HL-60/S4 treated with phorbol 12-myristate 13-acetate at 8.2 ng/mL for 4 days and 3 days (cell line): ENCODE measurements at regions not wholly inside any gene's neighbourhood (a gene's known extent, or its start where the extent isn't known, plus 50 kb on each side); places are given as distances from the start of the nearest gene placed in this dataset.

Source experiments
- in situ Hi-C: fragments of 300-500 bp; cut with MboI; formaldehyde crosslinking; loops from 2 replicates; pipeline ENCODE4 v1.15.0; 2022; ENCODE audit warnings: low sequenced_read_pairs

DNA sequence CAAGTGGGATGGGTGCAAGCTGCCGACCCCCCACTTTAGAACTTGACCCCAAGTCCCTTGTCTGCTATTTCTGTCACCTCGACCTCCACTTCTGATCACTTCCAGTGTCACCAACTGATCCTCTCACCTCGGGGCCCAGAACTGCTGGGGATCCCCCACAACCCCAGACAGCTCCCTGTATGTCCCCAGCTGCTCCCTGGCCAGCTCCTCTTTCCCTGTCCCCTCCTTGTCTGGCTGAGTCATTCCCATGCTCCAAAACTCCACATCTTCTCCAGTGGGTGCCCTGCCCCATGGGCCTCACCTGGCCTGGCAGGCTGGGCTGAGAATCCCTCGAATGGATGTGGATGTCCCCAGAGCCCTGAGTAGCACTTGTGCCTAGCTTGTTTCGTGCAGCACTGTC, 154.3 kb upstream of the PCBD1 start:
- in situ Hi-C loops: no loop called here

DNA sequence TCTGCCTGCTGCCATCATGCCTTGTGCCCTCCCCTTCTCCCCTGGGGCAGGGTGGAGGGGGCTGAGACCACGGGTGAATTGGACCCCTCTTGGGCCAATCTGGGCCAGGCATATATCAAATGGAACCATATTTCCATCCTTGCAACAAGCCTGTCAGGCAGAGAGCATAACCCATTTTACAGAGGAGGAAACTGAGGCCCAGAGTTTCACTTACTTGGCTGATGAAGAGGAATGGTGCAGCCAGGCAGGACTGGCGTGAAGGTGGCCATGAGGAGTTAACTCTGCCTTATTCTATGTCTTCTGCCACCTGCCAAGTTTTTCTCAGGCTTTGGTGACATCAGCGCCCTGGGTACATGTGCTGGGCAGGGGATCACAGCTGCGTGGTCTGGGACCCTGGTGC, 155.5 kb upstream of the PCBD1 start:
- in situ Hi-C loops: no loop called here

DNA sequence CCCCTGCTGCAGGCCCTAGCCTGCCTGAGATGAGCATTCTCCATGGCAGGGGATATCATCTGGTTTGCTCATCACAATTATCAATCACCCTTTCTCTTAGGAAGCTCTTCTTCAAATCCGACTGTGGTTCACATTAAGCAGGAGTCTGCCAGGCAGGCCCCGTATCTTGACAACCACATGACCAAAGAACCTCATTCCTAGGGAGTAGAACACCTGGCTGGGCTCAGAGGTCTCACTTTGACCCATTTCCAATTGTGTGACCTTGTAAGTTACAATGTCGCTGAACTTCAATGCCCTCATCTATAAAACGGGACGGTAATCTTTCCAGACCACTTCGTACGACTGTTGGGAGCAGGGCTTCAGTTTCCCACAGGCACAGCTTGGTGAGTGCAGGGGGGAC, 156.4 kb upstream of the PCBD1 start:
- in situ Hi-C loops: no loop called here

DNA sequence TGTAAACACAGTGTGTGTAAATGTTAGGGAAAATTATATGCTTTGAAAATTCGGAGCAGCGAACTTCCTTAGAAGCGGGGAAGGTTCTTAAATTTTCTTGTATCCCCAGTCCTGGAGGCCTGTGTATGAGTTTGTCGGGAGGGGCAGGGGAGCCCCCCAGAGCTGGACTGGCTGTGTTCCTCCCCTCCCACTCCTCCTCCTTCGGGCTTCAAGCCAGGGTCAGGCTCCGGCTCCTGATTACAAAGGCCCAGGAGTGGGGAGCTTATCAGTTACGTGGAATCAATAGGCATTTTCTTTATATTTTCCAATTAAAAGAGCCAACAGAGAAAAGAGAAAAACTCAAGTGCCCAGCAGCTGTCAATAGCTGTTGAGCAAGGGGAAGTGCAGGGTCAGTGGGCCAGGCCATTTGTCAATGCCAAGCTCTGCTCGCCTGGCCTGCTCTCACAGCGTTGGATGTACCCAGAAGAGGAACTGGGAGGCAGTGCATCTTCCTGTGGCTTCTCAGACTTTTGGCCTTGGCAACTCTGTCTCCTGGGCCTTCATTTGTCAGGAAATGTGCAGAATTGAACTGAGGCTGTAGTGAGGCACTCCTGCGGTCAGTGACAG, 156.9 kb upstream of the PCBD1 start:
- in situ Hi-C loops: no loop called here

DNA sequence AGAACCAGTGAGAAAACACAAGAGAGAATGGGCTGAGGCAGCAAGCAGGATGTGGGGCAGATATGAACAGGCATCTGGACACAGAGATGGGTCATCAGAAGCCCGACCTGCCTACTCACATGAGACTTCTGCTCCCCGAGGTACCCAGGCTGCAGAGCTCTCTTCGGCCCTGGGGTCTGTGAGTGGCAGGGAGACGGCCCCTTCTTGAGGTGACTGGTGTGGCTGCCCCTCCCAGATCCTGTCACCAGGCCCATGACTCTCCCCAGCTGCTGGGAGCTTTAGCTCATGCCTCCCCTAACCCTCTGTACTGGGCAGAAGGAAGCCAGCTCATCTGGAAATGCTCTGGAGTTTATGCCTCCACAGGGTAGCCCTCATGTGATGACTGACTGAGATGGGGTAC, 157.6 kb upstream of the PCBD1 start:
- in situ Hi-C loops: no loop called here

DNA sequence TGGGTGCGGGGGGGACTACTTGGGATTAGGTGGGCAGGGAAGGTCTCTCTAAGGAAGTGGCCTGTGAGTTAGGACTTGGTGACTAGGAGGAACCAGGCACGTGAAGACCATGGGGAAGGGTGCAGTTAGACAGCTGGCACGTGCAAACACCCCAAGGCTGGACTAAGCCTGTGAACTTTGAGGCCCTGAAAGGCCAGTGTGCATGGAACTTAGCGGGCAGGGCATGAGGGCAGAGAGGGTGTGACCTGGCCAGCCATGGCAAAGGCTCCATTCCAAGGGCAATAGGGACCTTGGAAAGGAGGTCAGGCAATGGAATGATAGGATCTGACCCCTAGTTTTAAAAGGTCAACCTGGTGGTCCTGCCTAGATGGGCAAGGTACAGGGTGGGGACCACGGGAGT, 158.4 kb upstream of the PCBD1 start:
- in situ Hi-C loops: no loop called here

DNA sequence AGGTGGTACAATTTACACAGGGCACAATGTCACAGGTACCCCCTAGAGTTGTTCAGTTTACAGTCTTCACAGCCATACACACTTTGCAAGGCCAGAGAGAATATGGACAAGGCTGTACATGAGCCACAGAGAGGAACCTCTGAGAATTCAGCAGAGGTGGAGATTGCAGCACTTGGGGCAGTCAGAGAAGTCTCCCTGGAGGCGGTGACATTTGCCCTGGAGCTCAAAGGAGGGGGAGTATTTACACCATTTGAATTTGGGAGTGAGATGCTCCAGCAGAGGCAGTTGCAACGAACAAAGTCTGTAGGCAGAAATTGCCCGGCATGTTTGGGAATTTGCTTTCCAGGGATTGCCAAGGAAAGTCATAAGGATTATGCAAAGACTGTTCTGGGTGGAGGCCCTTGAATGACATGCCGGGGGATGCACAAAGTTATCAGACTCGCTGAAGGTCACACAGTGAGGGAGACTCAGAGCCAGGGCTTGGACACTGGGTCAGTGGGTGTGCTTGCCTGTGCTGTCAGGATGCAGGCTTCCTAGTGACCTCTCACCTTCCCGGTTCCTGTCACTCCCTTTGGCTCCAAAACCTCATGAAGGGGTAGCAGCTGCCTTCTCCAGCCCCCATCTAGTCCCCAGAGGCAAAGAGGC, 160.7 kb upstream of the PCBD1 start:
- in situ Hi-C loops: no loop called here

DNA sequence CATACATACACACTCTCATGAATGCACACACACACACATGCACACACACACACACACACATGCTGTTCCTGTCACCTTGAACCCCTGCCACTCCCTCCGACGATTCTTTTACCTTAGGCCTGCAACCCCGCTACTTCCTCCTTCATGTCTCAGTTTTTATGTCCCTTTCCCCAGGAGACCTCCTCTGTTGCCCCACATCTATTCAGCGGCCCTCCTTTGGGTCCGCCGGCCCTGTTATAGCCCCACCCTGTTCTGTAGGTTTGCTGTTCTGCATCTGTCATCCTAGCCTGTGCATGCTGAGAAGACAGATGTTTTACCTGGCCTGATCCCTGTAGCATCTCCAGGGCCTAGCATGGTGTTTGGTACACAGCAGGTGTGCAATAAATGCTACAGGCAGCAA, 161.6 kb upstream of the PCBD1 start:
- in situ Hi-C loops: no loop called here

DNA sequence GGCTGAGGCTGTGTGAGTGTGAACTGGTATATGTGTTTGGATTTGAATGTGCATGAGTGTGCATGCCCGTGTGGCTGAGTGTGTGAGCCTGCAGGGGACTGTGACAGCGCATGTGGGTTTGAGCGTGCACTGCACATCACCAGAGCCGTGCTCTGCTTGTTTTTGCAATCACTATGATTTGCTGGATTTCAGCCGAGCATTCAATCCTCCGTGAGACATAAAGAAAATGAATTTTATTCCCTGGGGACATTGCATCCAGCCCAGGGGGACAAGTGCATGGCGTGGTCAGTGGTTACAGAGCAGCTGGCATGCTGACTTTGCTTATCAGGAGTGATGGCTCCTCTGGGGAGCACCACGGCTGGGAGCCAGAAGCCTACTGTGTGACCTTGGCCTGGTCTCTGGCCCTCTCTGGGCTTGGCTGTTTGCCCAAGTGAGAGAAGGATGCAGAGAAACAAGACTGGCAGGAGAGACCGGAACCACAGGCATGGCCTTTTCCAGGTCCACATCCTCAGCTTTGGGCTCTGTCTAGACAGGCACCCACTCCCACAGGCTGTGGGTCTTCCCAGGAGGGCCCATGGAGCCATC, 160.2 kb upstream of the UNC5B start:
- in situ Hi-C loops: no loop called here

DNA sequence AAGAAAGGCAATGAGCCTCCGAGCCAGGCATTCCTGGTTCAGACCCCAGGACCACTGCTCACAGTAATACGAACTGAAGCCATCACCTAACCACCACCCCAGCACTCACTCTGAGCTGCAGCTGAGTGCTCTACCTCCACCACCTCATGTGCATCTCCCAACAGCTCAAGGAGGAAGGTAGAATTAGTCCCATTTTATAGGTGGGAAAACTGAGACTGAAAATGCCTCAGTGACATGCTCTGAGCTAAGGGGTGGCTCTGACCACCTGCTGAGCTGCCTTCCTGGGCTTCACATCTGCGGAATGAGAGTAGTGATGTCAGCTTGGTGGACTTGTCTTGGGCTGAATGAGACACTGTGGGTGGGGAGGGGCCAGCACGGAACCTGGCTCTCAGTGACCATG, 159.7 kb upstream of the UNC5B start:
- in situ Hi-C loops: no loop called here

DNA sequence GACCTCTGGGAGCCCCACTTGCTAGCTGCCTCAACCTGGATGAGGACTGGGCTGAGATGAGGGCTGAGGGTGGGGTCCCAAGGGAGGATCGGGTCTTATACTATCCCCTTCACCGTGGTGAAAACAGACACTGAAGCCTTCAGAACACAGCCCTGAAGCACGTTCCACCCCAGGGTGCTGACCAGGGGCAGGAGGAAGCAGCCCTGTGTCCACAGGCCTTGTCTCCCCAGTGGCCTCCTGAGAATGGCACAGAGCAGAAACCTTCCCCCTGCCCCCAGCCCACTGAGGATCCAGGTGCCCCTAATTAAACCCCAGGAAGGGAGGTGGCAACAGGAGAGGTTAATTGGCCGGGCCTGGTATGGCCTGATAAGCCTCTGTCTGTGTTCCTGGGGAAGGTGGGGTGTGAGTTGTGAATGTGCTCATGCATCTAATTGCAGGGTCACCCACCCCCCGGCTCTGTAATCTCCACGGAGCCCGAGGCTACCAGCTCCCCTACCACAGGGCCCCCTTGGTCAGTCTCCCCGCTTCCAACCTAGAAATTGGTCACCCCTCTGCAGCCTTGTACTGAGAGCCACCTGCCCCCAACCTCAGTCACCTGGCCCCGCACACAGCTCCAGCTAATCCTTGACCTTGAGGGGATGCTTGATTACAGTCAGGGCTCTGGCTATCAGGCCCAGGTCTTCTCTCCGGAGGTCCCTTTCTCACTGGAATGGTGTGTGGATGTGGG, 159.0 kb upstream of the UNC5B start:
- in situ Hi-C loops: no loop called here

DNA sequence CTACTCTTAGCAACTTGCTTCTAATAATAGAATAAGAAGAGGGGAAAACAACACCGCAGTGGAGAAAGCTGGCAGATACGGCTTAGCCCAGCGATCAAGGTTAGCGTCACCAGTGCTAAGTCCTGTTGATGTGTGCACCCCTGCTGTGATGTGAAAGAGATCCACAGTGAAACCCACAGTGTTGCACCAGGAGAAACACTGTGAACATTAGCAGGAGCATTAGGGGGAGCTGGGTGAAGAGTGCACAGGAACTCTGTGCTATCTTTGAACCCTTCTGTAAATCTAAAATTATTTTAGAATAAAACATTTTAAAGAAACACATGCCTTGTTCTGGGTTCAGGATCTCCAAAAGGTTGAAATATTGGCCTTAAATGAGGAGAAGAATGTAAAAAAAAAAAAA, 154.1 kb upstream of the UNC5B start:
- in situ Hi-C loops: no loop called here

DNA sequence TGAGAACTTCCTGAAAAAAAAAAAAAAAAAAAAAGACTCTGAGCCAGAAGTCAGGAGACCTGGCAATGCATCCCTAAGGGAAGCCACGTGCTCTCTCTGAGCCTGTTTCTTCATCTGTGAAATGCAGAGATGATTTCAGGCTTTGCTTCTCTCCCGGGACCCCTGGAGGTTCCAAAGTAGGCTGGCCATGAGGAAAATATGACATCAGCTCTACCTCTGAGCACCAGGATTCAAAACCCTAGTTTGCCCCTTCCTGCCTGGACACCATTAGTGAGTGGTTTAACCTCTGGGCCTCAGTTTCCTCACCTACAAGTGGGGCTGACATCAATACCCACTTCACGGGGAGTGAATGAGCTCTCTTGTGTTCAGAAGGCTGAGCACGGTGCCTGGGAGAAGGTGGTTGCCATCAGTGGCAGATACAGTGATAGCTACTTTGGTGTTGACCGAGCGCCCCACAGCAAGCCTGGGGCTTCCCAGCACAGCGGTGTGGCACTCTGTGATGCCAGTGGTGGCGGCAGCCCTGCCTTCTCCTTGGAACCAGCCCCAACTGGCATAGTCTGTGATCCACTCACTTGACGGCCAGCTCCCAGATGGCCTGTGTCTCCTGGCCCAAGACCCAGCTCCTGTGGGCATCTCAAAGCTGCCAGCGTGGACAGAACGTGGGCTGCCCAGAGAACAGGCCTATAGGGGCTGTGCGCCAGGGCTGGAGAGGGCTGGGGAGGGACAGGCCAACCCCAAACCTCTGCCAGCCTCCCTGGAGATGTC, 153.1 kb upstream of the UNC5B start:
- in situ Hi-C loops: no loop called here

DNA sequence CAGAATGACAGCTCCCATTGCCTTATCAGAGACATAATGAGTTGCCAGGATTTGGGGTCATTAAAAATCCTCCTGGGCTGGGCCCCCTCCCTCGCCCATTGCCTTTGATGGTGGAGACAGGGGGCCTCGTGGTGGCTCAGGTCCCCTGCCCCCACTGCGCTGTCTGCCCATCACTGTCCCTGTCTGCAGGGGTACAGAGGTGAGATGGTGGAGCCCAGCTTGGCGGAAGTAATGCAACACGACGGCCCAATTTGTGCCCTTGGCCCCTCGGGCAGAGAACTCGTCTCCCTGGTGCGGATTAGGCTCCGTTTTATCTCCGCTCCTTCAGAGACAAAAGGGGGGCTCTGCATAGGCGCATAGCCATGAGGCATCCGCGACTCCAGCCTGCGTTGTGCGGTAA, 152.4 kb upstream of the UNC5B start:
- in situ Hi-C loops: no loop called here

DNA sequence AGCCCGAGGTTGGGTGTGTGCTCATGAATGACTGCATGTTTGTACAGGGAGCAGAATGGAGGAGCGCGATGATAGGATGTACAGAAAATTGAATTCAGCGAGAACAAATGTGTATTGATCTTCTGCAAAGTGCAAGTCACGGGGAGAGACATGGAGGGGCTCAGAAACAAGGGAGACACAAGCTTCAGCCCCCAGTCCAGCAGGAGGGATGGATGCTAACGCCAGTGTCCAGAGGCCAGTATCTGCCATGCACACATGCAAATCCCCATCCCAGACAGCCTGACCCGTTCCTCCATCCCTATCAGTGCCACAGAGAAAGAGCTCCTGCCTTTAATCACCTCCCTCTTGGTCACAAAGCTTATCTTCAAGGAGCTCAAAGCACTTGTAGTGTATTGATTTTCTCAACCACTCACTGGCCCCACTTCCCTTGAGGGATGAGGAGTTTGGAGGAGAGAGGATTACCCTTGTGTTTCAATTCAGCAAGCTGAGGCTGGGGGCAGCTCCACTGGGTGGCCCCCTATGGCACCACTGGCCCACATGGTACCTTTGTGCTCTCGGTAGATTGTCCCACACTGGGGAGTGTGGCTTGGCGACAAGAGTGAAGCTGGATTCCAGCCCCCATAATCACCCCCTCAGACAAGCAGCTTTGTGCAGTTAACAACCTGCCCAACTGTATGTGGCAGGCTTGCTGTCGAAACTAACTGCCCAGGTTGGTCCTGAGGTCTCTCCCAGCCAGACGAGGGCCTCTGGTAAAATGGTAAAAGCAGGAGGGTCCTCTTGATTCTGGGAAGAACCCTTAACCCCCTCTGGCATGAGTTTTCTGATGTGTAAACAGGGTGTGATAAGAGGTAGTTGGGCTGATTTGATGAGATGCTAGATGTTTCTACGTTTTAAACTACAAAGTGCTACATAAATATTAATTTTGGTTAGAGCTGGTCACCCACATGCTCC, 151.6 kb upstream of the UNC5B start:
- in situ Hi-C loops: no loop called here

DNA sequence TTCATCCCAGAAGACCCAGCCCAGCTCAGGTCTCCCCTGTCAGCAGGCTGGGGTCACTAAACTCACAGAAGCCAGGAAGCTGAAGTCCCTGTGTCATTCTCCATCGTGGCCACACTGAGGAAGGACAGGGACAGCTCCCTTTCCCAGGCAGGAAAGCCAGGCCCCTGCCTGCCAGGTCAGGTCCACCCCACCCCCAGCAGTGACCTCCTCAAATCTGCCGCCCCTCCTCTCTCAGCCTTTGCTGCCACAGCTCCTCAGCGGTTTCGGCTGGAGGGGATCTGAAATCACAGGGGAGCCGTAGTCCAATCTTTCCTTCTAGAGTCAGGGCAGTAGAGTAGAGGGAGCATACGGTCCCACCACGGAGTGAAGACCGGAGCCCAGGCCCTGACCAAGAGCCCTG, 150.9 kb upstream of the UNC5B start:
- in situ Hi-C loops: no loop called here

DNA sequence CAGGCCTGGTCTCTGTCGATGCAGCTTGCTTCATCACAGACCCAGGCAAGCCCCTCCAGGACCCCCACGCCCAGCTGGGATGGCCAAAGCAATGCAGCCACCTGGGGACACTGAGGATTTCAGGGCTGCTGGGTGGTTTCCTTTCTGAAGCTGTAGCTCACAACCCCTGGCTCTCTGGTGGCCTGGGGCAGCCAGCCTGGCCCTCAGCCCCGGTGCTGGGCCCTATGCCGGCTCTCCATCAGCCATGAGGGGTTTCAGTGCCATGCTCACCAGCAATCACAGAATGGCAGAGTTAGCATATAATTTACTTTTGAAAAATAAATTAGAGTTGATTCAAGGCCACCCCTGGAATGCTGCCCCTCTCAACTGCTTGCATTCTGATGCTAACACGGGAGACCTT, 150.2 kb upstream of the UNC5B start:
- in situ Hi-C loops: no loop called here

DNA sequence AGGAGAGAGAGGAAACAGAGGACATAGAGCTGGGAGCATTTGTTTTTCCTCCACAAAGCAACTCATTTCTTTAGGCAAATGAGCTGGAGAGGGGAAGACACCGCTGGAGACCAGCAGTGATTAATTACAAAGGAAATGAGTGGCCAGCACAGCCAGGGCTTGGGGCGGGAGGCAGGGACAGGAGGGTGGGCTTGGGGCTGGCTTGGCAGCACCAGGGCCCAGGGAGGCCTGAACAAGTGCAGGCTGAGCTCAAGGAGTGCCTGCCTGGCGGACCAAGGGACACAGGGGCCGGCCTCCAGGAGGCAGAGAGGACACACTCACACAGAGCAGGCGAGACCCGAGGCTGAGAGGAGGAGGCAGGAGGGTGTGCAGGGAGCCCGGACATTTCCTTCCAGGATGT, 149.0 kb upstream of the UNC5B start:
- in situ Hi-C loops: no loop called here

DNA sequence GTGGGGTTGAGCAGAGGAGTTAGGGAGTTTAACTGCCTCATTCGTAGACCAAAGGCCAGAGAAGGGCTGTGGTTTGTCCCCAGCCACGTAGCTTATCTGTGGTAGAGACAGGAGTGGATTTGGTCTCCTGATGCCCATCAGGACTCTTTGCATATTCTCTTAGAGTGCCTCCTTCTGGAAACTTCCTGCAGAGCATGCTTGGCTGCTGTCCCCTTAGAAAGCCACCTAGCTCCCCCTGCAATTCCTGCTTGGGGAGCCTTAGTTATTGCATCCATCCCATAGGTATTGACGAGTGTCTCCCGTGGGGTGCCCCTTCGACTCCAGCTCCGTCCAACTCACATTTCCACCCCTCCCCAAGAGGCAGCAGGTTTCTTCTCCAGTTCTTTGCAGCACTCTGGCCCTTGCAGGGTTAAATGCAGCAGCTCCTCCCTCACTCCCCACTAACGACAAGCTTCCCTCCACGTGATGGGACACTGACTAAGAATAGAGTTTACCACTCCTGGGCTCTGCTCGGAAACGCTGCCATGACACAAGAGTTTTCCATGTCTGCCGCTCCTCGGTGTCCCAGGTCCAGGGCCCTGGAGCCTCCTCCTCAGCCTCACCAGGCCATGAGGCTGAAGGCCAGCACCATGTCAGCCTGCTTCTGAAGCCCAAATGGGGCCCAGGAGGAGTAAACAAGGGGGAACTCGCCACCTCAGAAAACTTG, 147.8 kb upstream of the UNC5B start:
- in situ Hi-C loops: no loop called here

DNA sequence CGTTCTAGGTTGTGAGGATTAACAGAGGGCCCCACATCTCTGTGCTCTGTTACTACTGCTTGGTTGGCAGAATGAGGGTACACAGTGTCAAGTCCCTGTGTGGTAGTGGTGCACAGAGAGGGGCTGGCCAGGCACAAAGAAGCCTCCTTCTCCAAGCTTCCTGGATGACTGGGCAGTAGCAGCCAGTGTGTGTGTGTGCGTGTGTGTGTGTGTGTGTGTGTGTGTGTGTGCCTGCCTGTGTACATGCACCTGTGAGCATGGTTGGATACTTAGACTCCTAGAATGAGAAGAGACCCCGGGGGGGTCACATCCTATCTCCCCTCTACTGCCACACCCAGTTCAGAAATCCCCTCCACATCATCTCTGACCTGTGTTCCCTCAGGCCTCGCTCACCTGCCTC, 146.7 kb upstream of the UNC5B start:
- in situ Hi-C loops: no loop called here
